K562 (cell line): ENCODE measurements at regions not wholly inside any gene's neighbourhood (a gene's known extent, or its start where the extent isn't known, plus 50 kb on each side); places are given as distances from the start of the nearest gene placed in this dataset.

Source experiments
- ATAC-seq: fragments of 200-7000 bp; cut with Tn5 transposase; 3 replicates; pipeline ENCODE4 v1.9.1; 2020; ENCODE audit warnings: moderate library complexity
- BruUV-seq: library from RNA; stranded (reverse); fragments of 400-500 nt; replicated peaks from 2 replicates; lab custom pipeline; 2021; lab: Mats Ljungman, UMichigan
- CTCF ChIA-PET: fragments of 300-600 bp; formaldehyde crosslinking; extraction: SDS; loops from one replicate; lab custom pipeline; 2021; ENCODE audit warnings: low intra/inter-chr PET ratio; lab: Yijun Ruan, JAX
- POLR2A ChIA-PET: fragments of 300-600, 350-650 bp; sonication (Branson Sonifier 250); formaldehyde crosslinking; extraction: SDS; loops from one replicate; lab custom pipeline; 2021; ENCODE audit warnings: antibody characterized with exemption, inconsistent platforms; lab: Yijun Ruan, JAX
- DNase-seq, 4 experiments: peaks; one replicate each; pipeline versions ENCODE4 v3.0.0 to v3.0.0-alpha.2; 2011 to 2018; ENCODE audit warnings: low spot score in 3 of 4, mixed read lengths in 3 of 4; ENCODE audit errors: extremely low read depth in 1 of 4
- FAIRE-seq: peaks from 2 replicates; lab custom pipeline; 2011; peaks lifted over from hg19 to GRCh38; lab: Jason Lieb, UNC
- H2AFZ ChIP-seq: 2 replicates; pipeline ENCODE4 v1.6.0; 2011; ENCODE audit warnings: low read depth, low read length, control low read depth, inconsistent platforms
- H3K27ac ChIP-seq: fragments of 200-600 bp; 3 replicates; pipeline ENCODE4 v1.8.0; 2011; ENCODE audit warnings: low read depth, mild to moderate bottlenecking, control low read depth, inconsistent platforms, low read length, moderate library complexity, mixed read lengths; ENCODE audit errors: extremely low read depth
- H3K27me3 ChIP-seq, 2 experiments: fragments of 300-600 bp in 1 of 2; 2 replicates in 1 of 2; 3 replicates in 1 of 2; pipeline versions ENCODE4 v1.6.0 to v1.8.0; 2011; ENCODE audit warnings: inconsistent platforms in 2 of 2, low read length in 2 of 2, mild to moderate bottlenecking in 1 of 2, mixed read lengths in 1 of 2, moderate library complexity in 1 of 2; ENCODE audit not compliant: control insufficient read depth in 2 of 2, insufficient read depth in 2 of 2
- H3K36me3 ChIP-seq: fragments of 300-600 bp; 3 replicates; pipeline ENCODE4 v1.8.0; 2011; ENCODE audit warnings: mild to moderate bottlenecking, low read length, inconsistent platforms; ENCODE audit not compliant: control insufficient read depth, insufficient read depth
- H3K4me1 ChIP-seq, 2 experiments: fragments of 200-600 bp in 1 of 2; replicated peaks in 1 of 2; 2 replicates in 1 of 2; 3 replicates in 1 of 2; pipeline versions ENCODE4 v1.5.1 to v1.8.0; 2011; ENCODE audit warnings: inconsistent platforms in 2 of 2, low read length in 2 of 2, mild to moderate bottlenecking in 1 of 2, mixed read lengths in 1 of 2, moderate library complexity in 1 of 2; ENCODE audit not compliant: control insufficient read depth in 2 of 2, insufficient read depth in 2 of 2
- H3K4me2 ChIP-seq: 2 replicates; pipeline ENCODE4 v1.6.1; 2011; ENCODE audit warnings: low read length, control low read depth, inconsistent platforms, mixed read lengths; ENCODE audit not compliant: insufficient read depth
- H3K4me3 ChIP-seq: fragments of 200-600 bp; sonication (generic), shearing (Covaris generic); 2 replicates; pipeline ENCODE4 v1.5.1; 2016; ENCODE audit warnings: control low read depth, inconsistent platforms
- H3K79me2 ChIP-seq: fragments of 200-600 bp; 3 replicates; pipeline ENCODE4 v1.8.0; 2011; ENCODE audit warnings: low read length, inconsistent platforms; ENCODE audit not compliant: control insufficient read depth, insufficient read depth
- H3K9ac ChIP-seq, 2 experiments: 2 replicates each; pipeline versions ENCODE4 v1.6.0 to v1.6.1; 2011; ENCODE audit warnings: low read depth in 2 of 2, low read length in 2 of 2, control low read depth in 1 of 2, inconsistent platforms in 1 of 2, mild to moderate bottlenecking in 1 of 2, mixed read lengths in 1 of 2; ENCODE audit not compliant: insufficient read depth in 1 of 2
- H3K9me1 ChIP-seq: one replicate; pipeline ENCODE4 v1.6.0; 2011; ENCODE audit warnings: inconsistent platforms, mild to moderate bottlenecking, low read length, moderate library complexity; ENCODE audit not compliant: control insufficient read depth, insufficient read depth
- H3K9me3 ChIP-seq: replicated peaks from 2 replicates; pipeline ENCODE4 v1.5.1; 2011; ENCODE audit warnings: low read depth, low read length, inconsistent platforms; ENCODE audit not compliant: control insufficient read depth, insufficient read depth
- H4K20me1 ChIP-seq: replicated peaks from 2 replicates; pipeline ENCODE4 v1.6.1; 2011; ENCODE audit warnings: low read length, inconsistent platforms, mixed read lengths; ENCODE audit not compliant: control insufficient read depth, insufficient read depth
- ARID3A ChIP-seq: IDR thresholded peaks from 2 replicates; pipeline ENCODE4 v1.6.1; 2012; ENCODE audit warnings: low read depth, low read length, improper control_type of control experiment, borderline replicate concordance
- ATF7 ChIP-seq: fragments of 450-650 bp; IDR thresholded peaks from 2 replicates; pipeline ENCODE4 v1.7.1; 2014; ENCODE audit warnings: mild to moderate bottlenecking, moderate library complexity
- CCAR2 ChIP-seq: fragments of 200-400 bp; formaldehyde crosslinking; IDR thresholded peaks from 2 replicates; pipeline ENCODE4 v1.6.1; 2017; ENCODE audit warnings: mild to moderate bottlenecking, low read depth, low read length
- FOXP4 ChIP-seq: sonication (generic); formaldehyde crosslinking; IDR thresholded peaks from 2 replicates; pipeline ENCODE4 v1.8.0; 2022; ENCODE audit warnings: mild to moderate bottlenecking, missing genetic modification reagents, borderline replicate concordance
- GABPB1 ChIP-seq: sonication (generic); formaldehyde crosslinking; IDR thresholded peaks from 2 replicates; pipeline ENCODE4 v1.8.0; 2022; ENCODE audit warnings: mild to moderate bottlenecking, missing genetic modification reagents
- GTF3C2 ChIP-seq: IDR thresholded peaks from 3 replicates; pipeline ENCODE4 v1.6.1; 2011; ENCODE audit warnings: borderline replicate concordance, mild to moderate bottlenecking, moderate library complexity; ENCODE audit not compliant: insufficient read length; ENCODE audit errors: extremely low read depth
- SIX5 ChIP-seq, 2 experiments: IDR thresholded peaks; 2 replicates each; pipeline ENCODE4 v1.6.1; 2011; ENCODE audit warnings: low read length in 2 of 2, borderline replicate concordance in 1 of 2, low read depth in 1 of 2, mild to moderate bottlenecking in 1 of 2, moderate library complexity in 1 of 2; ENCODE audit not compliant: insufficient read depth in 1 of 2
- TEAD4 ChIP-seq, 2 experiments: sonication (generic) in 1 of 2; formaldehyde crosslinking in 1 of 2; IDR thresholded peaks; 2 replicates each; pipeline versions ENCODE4 v1.6.1 to v1.8.0; 2012 to 2022; ENCODE audit warnings: borderline replicate concordance in 1 of 2, inconsistent platforms in 1 of 2, low read length in 1 of 2, mild to moderate bottlenecking in 1 of 2, missing genetic modification reagents in 1 of 2
- TRIM24 ChIP-seq, 2 experiments: fragments of 450-650 bp; IDR thresholded peaks; 2 replicates each; pipeline ENCODE4 v1.6.1; 2016
- ZFX ChIP-seq: sonication (generic); formaldehyde crosslinking; IDR thresholded peaks from 2 replicates; pipeline ENCODE4 v1.8.0; 2022; ENCODE audit warnings: mild to moderate bottlenecking, missing genetic modification reagents, moderate library complexity
- ZNF444 ChIP-seq: fragments of 250-450 bp; sonication (Bioruptor Pico); IDR thresholded peaks from 2 replicates; pipeline ENCODE4 v1.4.0; 2020; ENCODE audit warnings: mild to moderate bottlenecking, moderate library complexity
- ZNF445 ChIP-seq: fragments of 250-450 bp; sonication (Bioruptor Pico); IDR thresholded peaks from 2 replicates; pipeline ENCODE4 v1.4.0; 2020; ENCODE audit warnings: low read depth, mild to moderate bottlenecking, moderate library complexity
- WGBS: fragments of 100-300 bp; shearing (Covaris generic); methylation state at CpG from one replicate; pipeline ENCODE4 v1.1.6; 2016; ENCODE audit warnings: low coverage, mixed read lengths; ENCODE audit not compliant: insufficient coverage; ENCODE audit errors: missing lambda C conversion rate; 5-methylcytosine and 5-hydroxymethylcytosine counted together
- in situ Hi-C: fragments of 300-500 bp; cut with MboI; formaldehyde crosslinking; loops from 4 replicates; pipeline ENCODE4 v1.15.0; 2018; ENCODE audit warnings: inconsistent platforms, mixed read lengths
- intact Hi-C: fragments of 100-400 bp; cut with micrococcal nuclease; formaldehyde crosslinking; loops from 2 replicates; pipeline ENCODE4 v1.14.2; 2022
- TF ChIP-seq, protein P1 (sequence below): fragments of 250-450 bp; sonication (Bioruptor Pico); IDR thresholded peaks from 2 replicates; pipeline ENCODE4 v1.8.0; 2021; ENCODE audit warnings: moderate library complexity, mild to moderate bottlenecking, inconsistent platforms

- Histone ChIP-seq H3K4me1 (peaks cover 4 to 20% of the 10 kb centered on the region in 2 experiments; a peak in 4 of 5 replicates), H3K36me3 (no peaks in the 10 kb centered on the region), H3K9ac (peak overlapping the region in 1 of 2 experiments; percentile 45; a peak in 1 of 4 replicates), H3K27ac (no peak overlapping the region), H4K20me1 (no peaks in the 10 kb centered on the region), H2AFZ (no peak overlapping the region; the same call in 1 of the 2 replicates), H3K9me3 (no peaks in the 10 kb centered on the region), H3K27me3 (peaks cover 4 to 35% of the 10 kb centered on the region in 2 experiments; a peak in 4 of 5 replicates), H3K9me1 (no peaks in the 10 kb centered on the region), H3K79me2 (no peaks in the 10 kb centered on the region), H3K4me3 (no peak overlapping the region), H3K4me2 (no peak overlapping the region)
- CTCF ChIA-PET: interaction anchor here (0.6 kb wide), 2 partner anchors 10 to 76 kb away, joined by 3 to 4 read pairs; no protein-coding TSS in a partner anchor
- ATAC-seq (peak; percentile 12; the same call in 2 of the 3 replicates), DNase-seq (no peak), FAIRE-seq (no peak)
- POLR2A ChIA-PET: interaction anchor here (0.6 to 1.8 kb wide), 8 partner anchors 9 to 236 kb away, joined by 3 to 6 read pairs (median 4); no protein-coding TSS in a partner anchor
- BruUV-seq: no TSS peak
- 21% methylated on average over 6 of the region's 6 CpGs for WGBS
- in situ Hi-C loops (no loop called here), intact Hi-C loops (no loop called here)
- TF ChIP-seq FOXP4 (no peak), ATF7 (no peak), GABPB1 (CRISPR knock-in tag) (no peak), ZNF445 (CRISPR knock-in tag) (no peak), TEAD4 (IDR thresholded peaks at IDR 0.05; ENCODE audit: low read length) (no peak), TEAD4 (CRISPR knock-in tag; IDR thresholded peaks at IDR 0.05; ENCODE audit: borderline replicate concordance) (no peak), ZNF444 (CRISPR knock-in tag) (no peak), CCAR2 (no peak), ZFX (CRISPR knock-in tag) (no peak), GTF3C2 (no peak), TRIM24 (IDR thresholded peaks at IDR 0.05) (no peak), SIX5 (IDR thresholded peaks at IDR 0.05; ENCODE audit: borderline replicate concordance in 1 of 2, insufficient read depth in 1 of 2, low read depth in 1 of 2, low read length in 2 of 2) (no peak), ARID3A (no peak)
- TF ChIP-seq, protein P1, sequence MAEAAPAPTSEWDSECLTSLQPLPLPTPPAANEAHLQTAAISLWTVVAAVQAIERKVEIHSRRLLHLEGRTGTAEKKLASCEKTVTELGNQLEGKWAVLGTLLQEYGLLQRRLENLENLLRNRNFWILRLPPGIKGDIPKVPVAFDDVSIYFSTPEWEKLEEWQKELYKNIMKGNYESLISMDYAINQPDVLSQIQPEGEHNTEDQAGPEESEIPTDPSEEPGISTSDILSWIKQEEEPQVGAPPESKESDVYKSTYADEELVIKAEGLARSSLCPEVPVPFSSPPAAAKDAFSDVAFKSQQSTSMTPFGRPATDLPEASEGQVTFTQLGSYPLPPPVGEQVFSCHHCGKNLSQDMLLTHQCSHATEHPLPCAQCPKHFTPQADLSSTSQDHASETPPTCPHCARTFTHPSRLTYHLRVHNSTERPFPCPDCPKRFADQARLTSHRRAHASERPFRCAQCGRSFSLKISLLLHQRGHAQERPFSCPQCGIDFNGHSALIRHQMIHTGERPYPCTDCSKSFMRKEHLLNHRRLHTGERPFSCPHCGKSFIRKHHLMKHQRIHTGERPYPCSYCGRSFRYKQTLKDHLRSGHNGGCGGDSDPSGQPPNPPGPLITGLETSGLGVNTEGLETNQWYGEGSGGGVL (CRISPR knock-in tag): no peak
Measured at GRCh38 chr10:78952686-78953085, 116.1 kb upstream of the ZMIZ1 start.
